ENCODE measurements at regions not wholly inside any gene's neighbourhood (a gene's known extent, or its start where the extent isn't known, plus 50 kb on each side); places are given as distances from the start of the nearest gene placed in this dataset.

DNA sequence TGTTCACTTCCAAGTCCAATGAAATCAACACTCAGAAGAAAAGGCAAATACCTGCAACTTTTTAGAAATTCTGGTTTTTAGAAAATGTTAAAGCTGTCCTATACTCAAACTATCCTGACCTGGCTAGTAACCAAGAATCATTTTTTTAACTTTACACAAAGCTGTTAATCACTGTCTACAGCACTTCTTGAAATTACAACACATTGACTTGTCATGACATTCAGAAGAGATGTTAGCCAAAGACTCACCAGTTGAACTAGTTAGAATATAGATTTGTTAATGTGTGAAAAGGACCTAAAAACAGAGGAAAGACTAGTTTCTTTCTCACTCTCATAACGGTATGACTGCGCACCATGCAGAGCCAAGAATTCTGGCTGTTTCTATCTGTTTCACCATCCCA is 98.8 kb downstream of the COX18 start:
- H3K4me3 ChIP-seq (ENCODE audit: low read length): no peak overlapping the region
- H3K4me1 ChIP-seq (ENCODE audit: control insufficient read depth, insufficient read depth, low read length): no peaks in the 10 kb centered on the region
- TF ChIP-seq, protein P1, sequence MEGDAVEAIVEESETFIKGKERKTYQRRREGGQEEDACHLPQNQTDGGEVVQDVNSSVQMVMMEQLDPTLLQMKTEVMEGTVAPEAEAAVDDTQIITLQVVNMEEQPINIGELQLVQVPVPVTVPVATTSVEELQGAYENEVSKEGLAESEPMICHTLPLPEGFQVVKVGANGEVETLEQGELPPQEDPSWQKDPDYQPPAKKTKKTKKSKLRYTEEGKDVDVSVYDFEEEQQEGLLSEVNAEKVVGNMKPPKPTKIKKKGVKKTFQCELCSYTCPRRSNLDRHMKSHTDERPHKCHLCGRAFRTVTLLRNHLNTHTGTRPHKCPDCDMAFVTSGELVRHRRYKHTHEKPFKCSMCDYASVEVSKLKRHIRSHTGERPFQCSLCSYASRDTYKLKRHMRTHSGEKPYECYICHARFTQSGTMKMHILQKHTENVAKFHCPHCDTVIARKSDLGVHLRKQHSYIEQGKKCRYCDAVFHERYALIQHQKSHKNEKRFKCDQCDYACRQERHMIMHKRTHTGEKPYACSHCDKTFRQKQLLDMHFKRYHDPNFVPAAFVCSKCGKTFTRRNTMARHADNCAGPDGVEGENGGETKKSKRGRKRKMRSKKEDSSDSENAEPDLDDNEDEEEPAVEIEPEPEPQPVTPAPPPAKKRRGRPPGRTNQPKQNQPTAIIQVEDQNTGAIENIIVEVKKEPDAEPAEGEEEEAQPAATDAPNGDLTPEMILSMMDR (conservative IDR thresholded peaks at IDR 0.05): no peak
- no peaks in the 10 kb centered on the region for H3K9me3 ChIP-seq (ENCODE audit: control insufficient read depth, low read length)
- Mint-ChIP-seq H3K27me3 (ENCODE audit: insufficient read depth) (no peaks in the 10 kb centered on the region), H3K36me3 (ENCODE audit: low read depth) (no peaks in the 10 kb centered on the region), H3K4me1 (no peaks in the 10 kb centered on the region), H3K27ac (no peak overlapping the region), H3K4me3 (no peak overlapping the region), H3K9me3 (no peaks in the 10 kb centered on the region)
- no peaks in the 10 kb centered on the region for H3K36me3 ChIP-seq (ENCODE audit: control insufficient read depth, insufficient read depth, low read length)
- WGBS, 2 experiments (ENCODE audit: insufficient coverage in 1 of 2, insufficient read length in 1 of 2): 96 to 100% methylated on average over 2 of the region's 2 CpGs
- H3K27me3 ChIP-seq (ENCODE audit: control insufficient read depth, insufficient read depth, low read length, poor library complexity, severe bottlenecking): no peaks in the 10 kb centered on the region
- DNase-seq: no peak
- no peak overlapping the region for H3K27ac ChIP-seq (ENCODE audit: low read depth, low read length)
- no peak overlapping the region for H3K9ac ChIP-seq (ENCODE audit: extremely low read depth, low read length, poor library complexity, severe bottlenecking)

DNA sequence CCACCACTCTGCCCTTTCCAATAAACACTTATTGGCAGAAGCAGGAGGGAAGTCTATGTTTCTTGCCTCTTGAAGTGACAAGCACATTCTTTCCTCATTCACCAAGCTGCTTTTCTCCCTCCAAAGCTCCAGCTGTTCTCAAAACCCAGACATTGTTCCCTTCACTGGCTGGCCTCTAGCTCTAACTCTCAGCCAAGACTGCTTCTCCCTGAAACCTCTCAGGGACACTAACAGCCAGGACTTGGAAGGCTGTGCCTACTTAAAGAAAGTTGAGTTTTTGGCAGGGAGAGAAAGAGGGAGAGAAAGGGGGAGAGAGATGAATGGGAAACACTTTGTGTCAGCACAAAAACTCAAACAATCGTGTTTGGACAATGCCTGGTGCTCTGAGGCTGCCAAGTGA is 99.5 kb downstream of the COX18 start:
- DNase-seq: no peak
- Histone ChIP-seq H3K4me1 (ENCODE audit: control insufficient read depth, insufficient read depth, low read length) (no peaks in the 10 kb centered on the region), H3K4me3 (ENCODE audit: low read length) (no peak overlapping the region), H3K27me3 (ENCODE audit: control insufficient read depth, insufficient read depth, low read length, poor library complexity, severe bottlenecking) (no peaks in the 10 kb centered on the region), H3K9ac (ENCODE audit: extremely low read depth, low read length, poor library complexity, severe bottlenecking) (no peak overlapping the region), H3K36me3 (ENCODE audit: control insufficient read depth, insufficient read depth, low read length) (no peaks in the 10 kb centered on the region), H3K27ac (ENCODE audit: low read depth, low read length) (no peak overlapping the region), H3K9me3 (ENCODE audit: control insufficient read depth, low read length) (no peaks in the 10 kb centered on the region)
- Mint-ChIP-seq H3K4me3 (no peak overlapping the region), H3K9me3 (no peaks in the 10 kb centered on the region), H3K27me3 (ENCODE audit: insufficient read depth) (no peaks in the 10 kb centered on the region), H3K27ac (no peak overlapping the region), H3K36me3 (ENCODE audit: low read depth) (no peaks in the 10 kb centered on the region), H3K4me1 (no peaks in the 10 kb centered on the region)
- TF ChIP-seq, protein P1 (conservative IDR thresholded peaks at IDR 0.05): no peak
- WGBS, 2 experiments (ENCODE audit: insufficient coverage in 1 of 2, insufficient read length in 1 of 2): 50 to 84% methylated on average over 1 of the region's 1 CpG

DNA sequence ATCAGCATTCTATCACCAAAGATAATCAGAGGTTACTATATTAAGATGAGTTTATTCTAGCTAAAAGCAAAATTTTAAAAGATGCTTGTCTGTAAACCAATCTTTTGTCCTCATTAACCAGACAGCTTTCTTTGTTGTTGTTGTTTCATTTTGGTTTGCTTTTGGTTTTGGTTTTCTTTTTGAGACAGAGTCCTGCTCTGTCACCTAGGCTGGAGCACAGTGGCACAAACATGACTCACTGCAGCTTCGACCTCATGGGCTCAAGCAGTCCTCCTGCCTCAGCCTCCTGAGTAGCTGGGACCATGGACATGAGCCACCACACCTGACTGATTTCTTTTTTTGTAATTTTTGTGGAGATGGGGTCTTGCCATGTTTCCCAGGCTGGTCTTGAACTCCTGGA is 102.9 kb downstream of the COX18 start:
- Histone ChIP-seq H3K9me3 (ENCODE audit: control insufficient read depth, low read length) (peaks cover 7% of the 10 kb centered on the region), H3K36me3 (ENCODE audit: control insufficient read depth, insufficient read depth, low read length) (no peaks in the 10 kb centered on the region), H3K4me1 (ENCODE audit: control insufficient read depth, insufficient read depth, low read length) (no peaks in the 10 kb centered on the region), H3K27ac (ENCODE audit: low read depth, low read length) (no peak overlapping the region), H3K9ac (ENCODE audit: extremely low read depth, low read length, poor library complexity, severe bottlenecking) (no peak overlapping the region), H3K4me3 (ENCODE audit: low read length) (no peak overlapping the region), H3K27me3 (ENCODE audit: control insufficient read depth, insufficient read depth, low read length, poor library complexity, severe bottlenecking) (no peaks in the 10 kb centered on the region)
- TF ChIP-seq, protein P1 (conservative IDR thresholded peaks at IDR 0.05): no peak
- Mint-ChIP-seq H3K9me3 (peaks cover 12% of the 10 kb centered on the region), H3K36me3 (ENCODE audit: low read depth) (no peaks in the 10 kb centered on the region), H3K4me1 (no peaks in the 10 kb centered on the region), H3K4me3 (no peak overlapping the region), H3K27me3 (ENCODE audit: insufficient read depth) (no peaks in the 10 kb centered on the region), H3K27ac (no peak overlapping the region)
- WGBS, 2 experiments (ENCODE audit: insufficient coverage in 1 of 2, insufficient read length in 1 of 2): 98 to 100% methylated on average over 1 of the region's 1 CpG
- DNase-seq: no peak

Data from endodermal cell (in vitro differentiated cells).